HG02610 (cell line): ENCODE measurements at regions not wholly inside any gene's neighbourhood (a gene's known extent, or its start where the extent isn't known, plus 50 kb on each side); places are given as distances from the start of the nearest gene placed in this dataset.

Experiments used
- ATAC-seq: cut with Tn5 transposase; IDR thresholded peaks from one replicate; pipeline ENCODE4 v1.9.1; 2021; ENCODE audit warnings: mild to moderate bottlenecking, moderate library complexity; ENCODE audit not compliant: unreplicated experiment

- no peak for ATAC-seq
Measured at GRCh38 chr9:13762209-13762608, 482.7 kb upstream of the MPDZ start.

- ATAC-seq, result no peak
Measured at GRCh38 chr9:13759551-13759950, 480.1 kb upstream of the MPDZ start.

- no peak for ATAC-seq
Measured at GRCh38 chr9:13758936-13759335, 479.4 kb upstream of the MPDZ start.

- ATAC-seq, result no peak
Measured at GRCh38 chr9:13756943-13757342, 477.5 kb upstream of the MPDZ start.

- ATAC-seq, result no peak
Measured at GRCh38 chr9:13755551-13755950, 476.1 kb upstream of the MPDZ start.

GRCh38 chr9:13750639-13751038, 471.1 kb upstream of the MPDZ start:
- no peak for ATAC-seq

- ATAC-seq, result no peak
Measured at GRCh38 chr9:13750061-13750460, 470.6 kb upstream of the MPDZ start.

GRCh38 chr9:13746876-13747275, 467.4 kb upstream of the MPDZ start:
- no peak for ATAC-seq

GRCh38 chr9:13744261-13744901, 464.9 kb upstream of the MPDZ start:
- no peak for ATAC-seq

- no peak for ATAC-seq
Measured at GRCh38 chr9:13737885-13738284, 458.4 kb upstream of the MPDZ start.

GRCh38 chr9:13735181-13735580, 455.7 kb upstream of the MPDZ start:
- ATAC-seq, result no peak

GRCh38 chr9:13734601-13735000, 455.1 kb upstream of the MPDZ start:
- no peak for ATAC-seq

- no peak for ATAC-seq
Measured at GRCh38 chr9:13732290-13732689, 452.8 kb upstream of the MPDZ start.

- ATAC-seq, result no peak
Measured at GRCh38 chr9:13731637-13732036, 452.1 kb upstream of the MPDZ start.

- no peak for ATAC-seq
Measured at GRCh38 chr9:13729955-13730354, 450.5 kb upstream of the MPDZ start.

GRCh38 chr9:13728917-13729811, 449.7 kb upstream of the MPDZ start:
- no peak for ATAC-seq

- ATAC-seq, result no peak
Measured at GRCh38 chr9:13728131-13728530, 448.6 kb upstream of the MPDZ start.

GRCh38 chr9:13726746-13727145, 447.3 kb upstream of the MPDZ start:
- no peak for ATAC-seq

GRCh38 chr9:13725516-13725915, 446.0 kb upstream of the MPDZ start:
- ATAC-seq, result no peak

GRCh38 chr9:13721481-13722235, 442.2 kb upstream of the MPDZ start:
- no peak for ATAC-seq

- no peak for ATAC-seq
Measured at GRCh38 chr9:13719981-13720676, 440.6 kb upstream of the MPDZ start.
